ENCODE measurements at regions not wholly inside any gene's neighbourhood (a gene's known extent, or its start where the extent isn't known, plus 50 kb on each side); places are given as distances from the start of the nearest gene placed in this dataset.

GRCh38 chr2:53104263-53104662, 663.3 kb upstream of the CHAC2 start:
- Histone ChIP-seq H3K9me3 (ENCODE audit: low read depth, low read length, poor library complexity, severe bottlenecking) (no peaks in the 10 kb centered on the region), H3K4me1 (ENCODE audit: insufficient read depth, low read length, poor library complexity, severe bottlenecking) (no peaks in the 10 kb centered on the region), H3K27ac (ENCODE audit: low read depth, low read length, poor library complexity, severe bottlenecking) (no peak overlapping the region), H3K27me3 (replicated peaks; ENCODE audit: insufficient read depth, low read depth, low read length, poor library complexity) (no peaks in the 10 kb centered on the region), H3K4me3 (ENCODE audit: low read depth, low read length, poor library complexity, severe bottlenecking) (no peak overlapping the region), H3K36me3 (ENCODE audit: insufficient read depth, low read length, poor library complexity, severe bottlenecking) (no peaks in the 10 kb centered on the region)
- BruUV-seq (replicated peaks): no TSS peak
- intact Hi-C loops (cut with micrococcal nuclease; ENCODE audit: unreplicated experiment): no loop called here
- TF ChIP-seq, protein P1, sequence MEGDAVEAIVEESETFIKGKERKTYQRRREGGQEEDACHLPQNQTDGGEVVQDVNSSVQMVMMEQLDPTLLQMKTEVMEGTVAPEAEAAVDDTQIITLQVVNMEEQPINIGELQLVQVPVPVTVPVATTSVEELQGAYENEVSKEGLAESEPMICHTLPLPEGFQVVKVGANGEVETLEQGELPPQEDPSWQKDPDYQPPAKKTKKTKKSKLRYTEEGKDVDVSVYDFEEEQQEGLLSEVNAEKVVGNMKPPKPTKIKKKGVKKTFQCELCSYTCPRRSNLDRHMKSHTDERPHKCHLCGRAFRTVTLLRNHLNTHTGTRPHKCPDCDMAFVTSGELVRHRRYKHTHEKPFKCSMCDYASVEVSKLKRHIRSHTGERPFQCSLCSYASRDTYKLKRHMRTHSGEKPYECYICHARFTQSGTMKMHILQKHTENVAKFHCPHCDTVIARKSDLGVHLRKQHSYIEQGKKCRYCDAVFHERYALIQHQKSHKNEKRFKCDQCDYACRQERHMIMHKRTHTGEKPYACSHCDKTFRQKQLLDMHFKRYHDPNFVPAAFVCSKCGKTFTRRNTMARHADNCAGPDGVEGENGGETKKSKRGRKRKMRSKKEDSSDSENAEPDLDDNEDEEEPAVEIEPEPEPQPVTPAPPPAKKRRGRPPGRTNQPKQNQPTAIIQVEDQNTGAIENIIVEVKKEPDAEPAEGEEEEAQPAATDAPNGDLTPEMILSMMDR (conservative IDR thresholded peaks at IDR 0.05; ENCODE audit: low read depth, low read length): no peak
- no peak for TF ChIP-seq EZH2 (IDR thresholded peaks at IDR 0.05; ENCODE audit: borderline replicate concordance, low read depth, low read length, poor library complexity, severe bottlenecking)
- ChIA-PET CTCF (no interaction called here), POLR2A (ENCODE audit: low non-redundant PET) (no interaction called here)
- DNase-seq (ENCODE audit: low spot score): no peak

DNA sequence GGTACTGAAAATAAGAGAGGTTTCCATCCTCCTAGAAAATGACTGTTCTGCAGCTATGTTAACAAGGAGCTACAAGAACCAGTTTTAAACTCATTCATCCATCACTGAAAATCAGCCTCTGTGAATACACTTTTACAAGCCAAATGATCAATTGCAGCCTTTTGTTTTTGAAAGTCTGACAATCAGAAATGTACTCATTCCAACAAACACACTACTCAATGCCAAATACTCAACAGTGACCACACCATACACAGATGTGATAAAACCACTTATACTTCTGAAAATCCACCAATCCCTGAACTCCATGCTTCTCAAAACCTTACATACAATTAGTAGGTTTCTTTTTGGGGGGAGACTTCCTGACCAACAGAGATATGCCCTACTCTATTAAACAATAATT, 663.9 kb upstream of the CHAC2 start:
- H3K4me1 ChIP-seq (ENCODE audit: insufficient read depth, low read length, poor library complexity, severe bottlenecking): no peaks in the 10 kb centered on the region
- no peak for DNase-seq (ENCODE audit: low spot score)
- H3K4me3 ChIP-seq (ENCODE audit: low read depth, low read length, poor library complexity, severe bottlenecking): no peak overlapping the region
- no peaks in the 10 kb centered on the region for H3K36me3 ChIP-seq (ENCODE audit: insufficient read depth, low read length, poor library complexity, severe bottlenecking)
- CTCF ChIA-PET: no interaction called here
- TF ChIP-seq, protein P1 (conservative IDR thresholded peaks at IDR 0.05; ENCODE audit: low read depth, low read length): no peak
- TF ChIP-seq EZH2 (IDR thresholded peaks at IDR 0.05; ENCODE audit: borderline replicate concordance, low read depth, low read length, poor library complexity, severe bottlenecking): no peak
- no peaks in the 10 kb centered on the region for H3K9me3 ChIP-seq (ENCODE audit: low read depth, low read length, poor library complexity, severe bottlenecking)
- H3K27me3 ChIP-seq (replicated peaks; ENCODE audit: insufficient read depth, low read depth, low read length, poor library complexity): peaks cover 4% of the 10 kb centered on the region
- H3K27ac ChIP-seq (ENCODE audit: low read depth, low read length, poor library complexity, severe bottlenecking): no peak overlapping the region
- intact Hi-C loops (cut with micrococcal nuclease; ENCODE audit: unreplicated experiment): no loop called here
- no TSS peak for BruUV-seq (replicated peaks)
- POLR2A ChIA-PET (ENCODE audit: low non-redundant PET): no interaction called here

GRCh38 chr2:53098696-53099078, 668.9 kb upstream of the CHAC2 start:
- CTCF ChIA-PET: no interaction called here
- POLR2A ChIA-PET (ENCODE audit: low non-redundant PET): no interaction called here
- Histone ChIP-seq H3K36me3 (ENCODE audit: insufficient read depth, low read length, poor library complexity, severe bottlenecking) (no peaks in the 10 kb centered on the region), H3K27me3 (replicated peaks; ENCODE audit: insufficient read depth, low read depth, low read length, poor library complexity) (peaks cover 4% of the 10 kb centered on the region), H3K27ac (ENCODE audit: low read depth, low read length, poor library complexity, severe bottlenecking) (no peak overlapping the region), H3K4me3 (ENCODE audit: low read depth, low read length, poor library complexity, severe bottlenecking) (no peak overlapping the region), H3K9me3 (ENCODE audit: low read depth, low read length, poor library complexity, severe bottlenecking) (no peaks in the 10 kb centered on the region), H3K4me1 (ENCODE audit: insufficient read depth, low read length, poor library complexity, severe bottlenecking) (no peaks in the 10 kb centered on the region)
- intact Hi-C loops (cut with micrococcal nuclease; ENCODE audit: unreplicated experiment): no loop called here
- no TSS peak for BruUV-seq (replicated peaks)
- DNase-seq (ENCODE audit: low spot score): no peak
- no peak for TF ChIP-seq EZH2 (IDR thresholded peaks at IDR 0.05; ENCODE audit: borderline replicate concordance, low read depth, low read length, poor library complexity, severe bottlenecking)
- TF ChIP-seq, protein P1 (conservative IDR thresholded peaks at IDR 0.05; ENCODE audit: low read depth, low read length): no peak
